ENCODE measurements at regions not wholly inside any gene's neighbourhood (a gene's known extent, or its start where the extent isn't known, plus 50 kb on each side); places are given as distances from the start of the nearest gene placed in this dataset.

GRCh38 chr12:13594731-13595514 is 386.5 kb downstream of the GRIN2B start:
- no peaks in the 10 kb centered on the region for H3K27me3 ChIP-seq (ENCODE audit: insufficient read depth, poor library complexity, severe bottlenecking)
- H3K4me3 ChIP-seq (replicated peaks; ENCODE audit: insufficient read depth, low read length): no peak overlapping the region
- H3K27ac ChIP-seq (replicated peaks): no peak overlapping the region
- no peak for TF ChIP-seq SPI1 (IDR thresholded peaks at IDR 0.05; ENCODE audit: borderline replicate concordance, low read depth)
- no peak for TF ChIP-seq POLR2AphosphoS5 (IDR thresholded peaks at IDR 0.05; ENCODE audit: low read depth)
- TF ChIP-seq GABPA (IDR thresholded peaks at IDR 0.05; ENCODE audit: low read depth): no peak
- TF ChIP-seq REST (IDR thresholded peaks at IDR 0.05; ENCODE audit: insufficient replicate concordance, low read depth): no peak
- TF ChIP-seq CTCF (IDR thresholded peaks at IDR 0.05; ENCODE audit: insufficient read depth, low read length): no peak
- DNase-seq (ENCODE audit: low read depth in 1 of 2, low spot score in 1 of 2): no peak

- TF ChIP-seq CTCF (IDR thresholded peaks at IDR 0.05; ENCODE audit: insufficient read depth, low read length) (no peak), REST (IDR thresholded peaks at IDR 0.05; ENCODE audit: insufficient replicate concordance, low read depth) (no peak), POLR2AphosphoS5 (IDR thresholded peaks at IDR 0.05; ENCODE audit: low read depth) (no peak), GABPA (IDR thresholded peaks at IDR 0.05; ENCODE audit: low read depth) (no peak), SPI1 (IDR thresholded peaks at IDR 0.05; ENCODE audit: borderline replicate concordance, low read depth) (no peak)
- H3K27me3 ChIP-seq (ENCODE audit: insufficient read depth, poor library complexity, severe bottlenecking): no peaks in the 10 kb centered on the region
- no peak for DNase-seq (ENCODE audit: low read depth in 1 of 2, low spot score in 1 of 2)
- H3K4me3 ChIP-seq (replicated peaks; ENCODE audit: insufficient read depth, low read length): no peak overlapping the region
- no peak overlapping the region for H3K27ac ChIP-seq (replicated peaks)
Observed at GRCh38 chr12:13592063-13592942, 389.1 kb downstream of the GRIN2B start.

GRCh38 chr12:13591488-13591887 is 389.9 kb downstream of the GRIN2B start:
- Histone ChIP-seq H3K27me3 (ENCODE audit: insufficient read depth, poor library complexity, severe bottlenecking) (no peaks in the 10 kb centered on the region), H3K27ac (replicated peaks) (no peak overlapping the region), H3K4me3 (replicated peaks; ENCODE audit: insufficient read depth, low read length) (no peak overlapping the region)
- TF ChIP-seq SPI1 (IDR thresholded peaks at IDR 0.05; ENCODE audit: borderline replicate concordance, low read depth) (no peak), GABPA (IDR thresholded peaks at IDR 0.05; ENCODE audit: low read depth) (no peak), CTCF (IDR thresholded peaks at IDR 0.05; ENCODE audit: insufficient read depth, low read length) (no peak), POLR2AphosphoS5 (IDR thresholded peaks at IDR 0.05; ENCODE audit: low read depth) (no peak), REST (IDR thresholded peaks at IDR 0.05; ENCODE audit: insufficient replicate concordance, low read depth) (no peak)
- no peak for DNase-seq (ENCODE audit: low read depth in 1 of 2, low spot score in 1 of 2)
